WTC11 (cell line): ENCODE measurements at regions not wholly inside any gene's neighbourhood (a gene's known extent, or its start where the extent isn't known, plus 50 kb on each side); places are given as distances from the start of the nearest gene placed in this dataset.

Experiments
- ATAC-seq: fragments of 200-7000 bp; cut with Tn5 transposase; 2 replicates; pipeline ENCODE4 v1.10.0; 2021; ENCODE audit warnings: mild to moderate bottlenecking, moderate library complexity
- CTCF ChIA-PET: fragments of 300-600 bp; sonication (Branson Sonifier 250); formaldehyde crosslinking; loops from one replicate; lab custom pipeline; 2021; ENCODE audit warnings: antibody characterized with exemption; lab: Charles Lee
- POLR2A ChIA-PET: fragments of 350-600 bp; sonication (Branson Sonifier 250); formaldehyde crosslinking; loops from one replicate; lab custom pipeline; 2021; ENCODE audit warnings: antibody characterized with exemption; lab: Charles Lee
- DNase-seq: peaks from one replicate; pipeline ENCODE4 v3.0.0; 2021; ENCODE audit warnings: low spot score
- H3K27ac Mint-ChIP-seq: 2 replicates; pipeline ENCODE4 v1.8.0; 2021; ENCODE audit warnings: mixed read lengths
- H3K27me3 Mint-ChIP-seq: 2 replicates; pipeline ENCODE4 v1.8.0; 2021; ENCODE audit warnings: low read depth, mild to moderate bottlenecking, moderate library complexity, mixed read lengths
- H3K36me3 Mint-ChIP-seq: 2 replicates; pipeline ENCODE4 v1.8.0; 2021; ENCODE audit warnings: mixed read lengths
- H3K4me1 Mint-ChIP-seq: 2 replicates; pipeline ENCODE4 v1.8.0; 2022; ENCODE audit warnings: mixed read lengths
- H3K4me3 Mint-ChIP-seq: 2 replicates; pipeline ENCODE4 v1.8.0; 2021; ENCODE audit warnings: mild to moderate bottlenecking, moderate library complexity, mixed read lengths
- H3K9me3 Mint-ChIP-seq: 2 replicates; pipeline ENCODE4 v1.8.0; 2021; ENCODE audit warnings: mixed read lengths
- ATF1 ChIP-seq: sonication (generic); formaldehyde crosslinking; IDR thresholded peaks from 2 replicates; pipeline ENCODE4 v1.8.1; 2023; ENCODE audit warnings: mild to moderate bottlenecking, moderate library complexity, missing genetic modification reagents
- ETV6 ChIP-seq: sonication (generic); formaldehyde crosslinking; IDR thresholded peaks from 2 replicates; pipeline ENCODE4 v1.8.1; 2022; ENCODE audit warnings: mild to moderate bottlenecking, missing genetic modification reagents
- FOXJ3 ChIP-seq: sonication (generic); formaldehyde crosslinking; IDR thresholded peaks from 2 replicates; pipeline ENCODE4 v1.9.0; 2021; ENCODE audit warnings: missing genetic modification reagents, mild to moderate bottlenecking, borderline replicate concordance
- GTF2I ChIP-seq: fragments of 250-450 bp; sonication (Bioruptor Pico); conservative IDR thresholded peaks from 2 replicates; pipeline ENCODE4 v1.4.0; 2021; ENCODE audit warnings: mild to moderate bottlenecking
- KAT7 ChIP-seq: sonication (generic); formaldehyde crosslinking; IDR thresholded peaks from 2 replicates; pipeline ENCODE4 v1.8.1; 2023; ENCODE audit warnings: missing genetic modification reagents, mild to moderate bottlenecking, borderline replicate concordance
- NFATC4 ChIP-seq: fragments of 250-450 bp; sonication (Bioruptor Pico); IDR thresholded peaks from 2 replicates; pipeline ENCODE4 v1.9.0; 2021; ENCODE audit warnings: mild to moderate bottlenecking
- NFE2L1 ChIP-seq: sonication (generic); formaldehyde crosslinking; IDR thresholded peaks from 2 replicates; pipeline ENCODE4 v1.8.1; 2023; ENCODE audit warnings: missing genetic modification reagents
- NFYB ChIP-seq: sonication (generic); formaldehyde crosslinking; conservative IDR thresholded peaks from 2 replicates; pipeline ENCODE4 v1.8.0; 2022; ENCODE audit warnings: low read depth, missing genetic modification reagents
- OVOL2 ChIP-seq: fragments of 250-450 bp; sonication (Bioruptor Pico); IDR thresholded peaks from 2 replicates; pipeline ENCODE4 v1.9.0; 2021; ENCODE audit warnings: mild to moderate bottlenecking, borderline replicate concordance
- PRRX2 ChIP-seq: fragments of 250-450 bp; sonication (Bioruptor Pico); IDR thresholded peaks from 2 replicates; pipeline ENCODE4 v1.8.0; 2021; ENCODE audit warnings: mild to moderate bottlenecking
- SMAD4 ChIP-seq: sonication (generic); formaldehyde crosslinking; IDR thresholded peaks from 2 replicates; pipeline ENCODE4 v1.8.0; 2022; ENCODE audit warnings: mild to moderate bottlenecking, missing genetic modification reagents
- ZNF121 ChIP-seq: sonication (generic); formaldehyde crosslinking; IDR thresholded peaks from 2 replicates; pipeline ENCODE4 v1.8.0; 2023; ENCODE audit warnings: missing genetic modification reagents
- ZNF671 ChIP-seq: fragments of 250-450 bp; sonication (Bioruptor Pico); IDR thresholded peaks from 2 replicates; pipeline ENCODE4 v1.8.0; 2021; ENCODE audit warnings: mild to moderate bottlenecking
- TF ChIP-seq, protein P1 (sequence below): sonication (generic); formaldehyde crosslinking; IDR thresholded peaks from 2 replicates; pipeline ENCODE4 v1.8.1; 2023; ENCODE audit warnings: mild to moderate bottlenecking, missing genetic modification reagents, moderate library complexity
- TF ChIP-seq, protein P2 (sequence below): sonication (generic); formaldehyde crosslinking; IDR thresholded peaks from 2 replicates; pipeline ENCODE4 v1.8.0; 2022; ENCODE audit warnings: mild to moderate bottlenecking, missing genetic modification reagents
- TF ChIP-seq, protein P3 (sequence below): sonication (generic); formaldehyde crosslinking; IDR thresholded peaks from 2 replicates; pipeline ENCODE4 v1.8.1; 2023; ENCODE audit warnings: mild to moderate bottlenecking, missing genetic modification reagents
- TF ChIP-seq, protein P4 (sequence below): sonication (generic); formaldehyde crosslinking; IDR thresholded peaks from 2 replicates; pipeline ENCODE4 v1.8.1; 2023; ENCODE audit warnings: mild to moderate bottlenecking, missing genetic modification reagents, moderate library complexity
- TF ChIP-seq, protein P5 (sequence below): fragments of 250-450 bp; sonication (Bioruptor Pico); IDR thresholded peaks from 2 replicates; pipeline ENCODE4 v1.9.0; 2021; ENCODE audit warnings: moderate library complexity, mild to moderate bottlenecking, inconsistent platforms, borderline replicate concordance
- TF ChIP-seq, protein P6 (sequence below): sonication (generic); formaldehyde crosslinking; IDR thresholded peaks from 2 replicates; pipeline ENCODE4 v1.8.0; 2023; ENCODE audit warnings: mild to moderate bottlenecking, missing genetic modification reagents
- TF ChIP-seq, protein P7 (sequence below): sonication (generic); formaldehyde crosslinking; IDR thresholded peaks from 2 replicates; pipeline ENCODE4 v1.8.1; 2023; ENCODE audit warnings: mild to moderate bottlenecking, missing genetic modification reagents, borderline replicate concordance

DNA sequence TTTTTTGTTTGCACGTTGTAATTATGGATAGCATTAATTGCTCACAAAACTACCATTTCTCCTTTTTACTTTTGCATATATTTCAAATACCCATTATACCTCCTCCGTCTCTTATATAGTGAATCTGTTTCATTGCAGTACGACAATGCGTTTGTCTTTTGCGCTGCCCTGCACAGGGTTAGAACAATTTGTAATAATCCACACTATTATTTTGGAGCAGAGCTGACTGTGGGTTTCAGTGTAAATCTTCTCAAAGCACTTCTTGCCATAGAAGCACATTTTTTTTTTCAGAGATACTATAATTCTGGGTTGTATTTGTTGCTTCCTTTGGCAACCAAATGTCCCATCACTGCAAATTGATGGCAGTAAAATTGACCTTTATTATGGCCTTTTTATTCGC lies 451.8 kb upstream of the STXBP6 start:
- DNase-seq (no peak), ATAC-seq (no peak)
- Mint-ChIP-seq H3K36me3 (no peaks in the 10 kb centered on the region), H3K4me1 (peaks cover 4% of the 10 kb centered on the region; the same call in 1 of the 2 replicates), H3K27ac (no peak overlapping the region), H3K9me3 (no peaks in the 10 kb centered on the region), H3K27me3 (no peaks in the 10 kb centered on the region), H3K4me3 (no peak overlapping the region)
- TF ChIP-seq NFYB (CRISPR knock-in tag) = no peak
- no peak for TF ChIP-seq FOXJ3 (CRISPR knock-in tag)
- TF ChIP-seq ZNF121 (CRISPR knock-in tag) = no peak
- no peak for TF ChIP-seq ATF1 (CRISPR knock-in tag)
- TF ChIP-seq NFATC4 (CRISPR knock-in tag) = no peak
- no peak for TF ChIP-seq ZNF671
- TF ChIP-seq, protein P1, sequence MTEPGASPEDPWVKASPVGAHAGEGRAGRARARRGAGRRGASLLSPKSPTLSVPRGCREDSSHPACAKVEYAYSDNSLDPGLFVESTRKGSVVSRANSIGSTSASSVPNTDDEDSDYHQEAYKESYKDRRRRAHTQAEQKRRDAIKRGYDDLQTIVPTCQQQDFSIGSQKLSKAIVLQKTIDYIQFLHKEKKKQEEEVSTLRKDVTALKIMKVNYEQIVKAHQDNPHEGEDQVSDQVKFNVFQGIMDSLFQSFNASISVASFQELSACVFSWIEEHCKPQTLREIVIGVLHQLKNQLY (CRISPR knock-in tag) = no peak
- TF ChIP-seq OVOL2 (CRISPR knock-in tag) = no peak
- no peak for TF ChIP-seq ETV6 (CRISPR knock-in tag)
- CTCF ChIA-PET = no interaction called here
- POLR2A ChIA-PET = no interaction called here

DNA sequence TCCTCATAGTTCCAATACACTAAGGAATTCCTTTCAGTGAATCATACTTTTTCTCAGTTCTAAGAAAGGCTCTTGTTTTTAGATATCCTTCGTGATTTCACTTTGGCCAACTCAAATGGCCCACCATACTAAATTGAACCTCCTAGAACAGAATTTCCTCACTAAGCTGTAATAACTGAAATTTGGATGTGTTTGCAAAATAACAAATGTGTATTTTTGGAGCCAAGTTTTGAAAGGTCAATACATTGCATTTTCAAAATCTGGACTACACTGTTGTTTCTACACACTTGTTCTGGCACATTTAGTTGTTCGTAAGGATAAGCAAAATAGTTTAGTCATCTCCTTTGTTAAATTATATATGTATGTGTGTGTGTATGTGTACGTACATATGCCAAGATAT lies 439.0 kb upstream of the STXBP6 start:
- DNase-seq (no peak), ATAC-seq (no peak)
- CTCF ChIA-PET = no interaction called here
- Mint-ChIP-seq H3K4me3 (no peak overlapping the region), H3K36me3 (no peaks in the 10 kb centered on the region), H3K4me1 (no peaks in the 10 kb centered on the region), H3K27me3 (no peaks in the 10 kb centered on the region), H3K9me3 (no peaks in the 10 kb centered on the region), H3K27ac (no peak overlapping the region)
- TF ChIP-seq, protein P2, sequence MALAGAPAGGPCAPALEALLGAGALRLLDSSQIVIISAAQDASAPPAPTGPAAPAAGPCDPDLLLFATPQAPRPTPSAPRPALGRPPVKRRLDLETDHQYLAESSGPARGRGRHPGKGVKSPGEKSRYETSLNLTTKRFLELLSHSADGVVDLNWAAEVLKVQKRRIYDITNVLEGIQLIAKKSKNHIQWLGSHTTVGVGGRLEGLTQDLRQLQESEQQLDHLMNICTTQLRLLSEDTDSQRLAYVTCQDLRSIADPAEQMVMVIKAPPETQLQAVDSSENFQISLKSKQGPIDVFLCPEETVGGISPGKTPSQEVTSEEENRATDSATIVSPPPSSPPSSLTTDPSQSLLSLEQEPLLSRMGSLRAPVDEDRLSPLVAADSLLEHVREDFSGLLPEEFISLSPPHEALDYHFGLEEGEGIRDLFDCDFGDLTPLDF (CRISPR knock-in tag) = no peak
- TF ChIP-seq, protein P3, sequence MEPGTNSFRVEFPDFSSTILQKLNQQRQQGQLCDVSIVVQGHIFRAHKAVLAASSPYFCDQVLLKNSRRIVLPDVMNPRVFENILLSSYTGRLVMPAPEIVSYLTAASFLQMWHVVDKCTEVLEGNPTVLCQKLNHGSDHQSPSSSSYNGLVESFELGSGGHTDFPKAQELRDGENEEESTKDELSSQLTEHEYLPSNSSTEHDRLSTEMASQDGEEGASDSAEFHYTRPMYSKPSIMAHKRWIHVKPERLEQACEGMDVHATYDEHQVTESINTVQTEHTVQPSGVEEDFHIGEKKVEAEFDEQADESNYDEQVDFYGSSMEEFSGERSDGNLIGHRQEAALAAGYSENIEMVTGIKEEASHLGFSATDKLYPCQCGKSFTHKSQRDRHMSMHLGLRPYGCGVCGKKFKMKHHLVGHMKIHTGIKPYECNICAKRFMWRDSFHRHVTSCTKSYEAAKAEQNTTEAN (CRISPR knock-in tag) = no peak
- no peak for TF ChIP-seq NFE2L1 (CRISPR knock-in tag)
- TF ChIP-seq, protein P4, sequence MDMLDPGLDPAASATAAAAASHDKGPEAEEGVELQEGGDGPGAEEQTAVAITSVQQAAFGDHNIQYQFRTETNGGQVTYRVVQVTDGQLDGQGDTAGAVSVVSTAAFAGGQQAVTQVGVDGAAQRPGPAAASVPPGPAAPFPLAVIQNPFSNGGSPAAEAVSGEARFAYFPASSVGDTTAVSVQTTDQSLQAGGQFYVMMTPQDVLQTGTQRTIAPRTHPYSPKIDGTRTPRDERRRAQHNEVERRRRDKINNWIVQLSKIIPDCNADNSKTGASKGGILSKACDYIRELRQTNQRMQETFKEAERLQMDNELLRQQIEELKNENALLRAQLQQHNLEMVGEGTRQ (CRISPR knock-in tag) = no peak
- POLR2A ChIA-PET = no interaction called here

DNA sequence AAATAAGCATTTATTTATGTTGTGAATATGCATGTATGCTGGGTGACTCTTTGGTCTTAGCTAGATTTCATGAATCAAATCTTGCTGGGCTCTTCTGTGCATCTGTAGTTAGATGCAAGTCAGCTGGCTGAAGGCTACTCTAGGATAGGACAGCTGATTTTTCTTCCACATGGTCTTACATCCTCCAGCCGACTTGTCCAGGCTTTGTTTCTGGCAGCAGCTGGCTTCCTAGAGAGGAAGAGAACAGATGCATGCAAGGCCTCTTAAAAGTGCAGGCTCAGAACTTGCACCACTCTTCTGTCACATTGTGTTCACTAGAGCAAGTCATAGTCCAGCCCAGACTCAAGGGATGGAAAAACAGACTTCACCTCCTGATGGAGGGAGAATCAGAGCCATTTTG lies 435.4 kb upstream of the STXBP6 start:
- ATAC-seq (no peak), DNase-seq (no peak)
- Mint-ChIP-seq H3K36me3 (no peaks in the 10 kb centered on the region), H3K4me1 (peaks cover 9% of the 10 kb centered on the region), H3K27me3 (no peaks in the 10 kb centered on the region), H3K4me3 (no peak overlapping the region), H3K9me3 (no peaks in the 10 kb centered on the region), H3K27ac (no peak overlapping the region)
- ChIA-PET CTCF (interaction anchor here (2.4 kb wide), 1 partner anchor 52 kb away, joined by 8 read pairs; no protein-coding TSS in a partner anchor), POLR2A (no interaction called here)
- TF ChIP-seq, protein P3 (CRISPR knock-in tag) = no peak
- TF ChIP-seq, protein P5, sequence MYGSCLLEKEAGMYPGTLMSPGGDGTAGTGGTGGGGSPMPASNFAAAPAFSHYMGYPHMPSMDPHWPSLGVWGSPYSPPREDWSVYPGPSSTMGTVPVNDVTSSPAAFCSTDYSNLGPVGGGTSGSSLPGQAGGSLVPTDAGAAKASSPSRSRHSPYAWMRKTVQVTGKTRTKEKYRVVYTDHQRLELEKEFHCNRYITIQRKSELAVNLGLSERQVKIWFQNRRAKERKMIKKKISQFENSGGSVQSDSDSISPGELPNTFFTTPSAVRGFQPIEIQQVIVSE (CRISPR knock-in tag) = no peak
- TF ChIP-seq FOXJ3 (CRISPR knock-in tag) = no peak
- TF ChIP-seq, protein P6, sequence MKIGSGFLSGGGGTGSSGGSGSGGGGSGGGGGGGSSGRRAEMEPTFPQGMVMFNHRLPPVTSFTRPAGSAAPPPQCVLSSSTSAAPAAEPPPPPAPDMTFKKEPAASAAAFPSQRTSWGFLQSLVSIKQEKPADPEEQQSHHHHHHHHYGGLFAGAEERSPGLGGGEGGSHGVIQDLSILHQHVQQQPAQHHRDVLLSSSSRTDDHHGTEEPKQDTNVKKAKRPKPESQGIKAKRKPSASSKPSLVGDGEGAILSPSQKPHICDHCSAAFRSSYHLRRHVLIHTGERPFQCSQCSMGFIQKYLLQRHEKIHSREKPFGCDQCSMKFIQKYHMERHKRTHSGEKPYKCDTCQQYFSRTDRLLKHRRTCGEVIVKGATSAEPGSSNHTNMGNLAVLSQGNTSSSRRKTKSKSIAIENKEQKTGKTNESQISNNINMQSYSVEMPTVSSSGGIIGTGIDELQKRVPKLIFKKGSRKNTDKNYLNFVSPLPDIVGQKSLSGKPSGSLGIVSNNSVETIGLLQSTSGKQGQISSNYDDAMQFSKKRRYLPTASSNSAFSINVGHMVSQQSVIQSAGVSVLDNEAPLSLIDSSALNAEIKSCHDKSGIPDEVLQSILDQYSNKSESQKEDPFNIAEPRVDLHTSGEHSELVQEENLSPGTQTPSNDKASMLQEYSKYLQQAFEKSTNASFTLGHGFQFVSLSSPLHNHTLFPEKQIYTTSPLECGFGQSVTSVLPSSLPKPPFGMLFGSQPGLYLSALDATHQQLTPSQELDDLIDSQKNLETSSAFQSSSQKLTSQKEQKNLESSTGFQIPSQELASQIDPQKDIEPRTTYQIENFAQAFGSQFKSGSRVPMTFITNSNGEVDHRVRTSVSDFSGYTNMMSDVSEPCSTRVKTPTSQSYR (CRISPR knock-in tag) = no peak
- TF ChIP-seq, protein P7, sequence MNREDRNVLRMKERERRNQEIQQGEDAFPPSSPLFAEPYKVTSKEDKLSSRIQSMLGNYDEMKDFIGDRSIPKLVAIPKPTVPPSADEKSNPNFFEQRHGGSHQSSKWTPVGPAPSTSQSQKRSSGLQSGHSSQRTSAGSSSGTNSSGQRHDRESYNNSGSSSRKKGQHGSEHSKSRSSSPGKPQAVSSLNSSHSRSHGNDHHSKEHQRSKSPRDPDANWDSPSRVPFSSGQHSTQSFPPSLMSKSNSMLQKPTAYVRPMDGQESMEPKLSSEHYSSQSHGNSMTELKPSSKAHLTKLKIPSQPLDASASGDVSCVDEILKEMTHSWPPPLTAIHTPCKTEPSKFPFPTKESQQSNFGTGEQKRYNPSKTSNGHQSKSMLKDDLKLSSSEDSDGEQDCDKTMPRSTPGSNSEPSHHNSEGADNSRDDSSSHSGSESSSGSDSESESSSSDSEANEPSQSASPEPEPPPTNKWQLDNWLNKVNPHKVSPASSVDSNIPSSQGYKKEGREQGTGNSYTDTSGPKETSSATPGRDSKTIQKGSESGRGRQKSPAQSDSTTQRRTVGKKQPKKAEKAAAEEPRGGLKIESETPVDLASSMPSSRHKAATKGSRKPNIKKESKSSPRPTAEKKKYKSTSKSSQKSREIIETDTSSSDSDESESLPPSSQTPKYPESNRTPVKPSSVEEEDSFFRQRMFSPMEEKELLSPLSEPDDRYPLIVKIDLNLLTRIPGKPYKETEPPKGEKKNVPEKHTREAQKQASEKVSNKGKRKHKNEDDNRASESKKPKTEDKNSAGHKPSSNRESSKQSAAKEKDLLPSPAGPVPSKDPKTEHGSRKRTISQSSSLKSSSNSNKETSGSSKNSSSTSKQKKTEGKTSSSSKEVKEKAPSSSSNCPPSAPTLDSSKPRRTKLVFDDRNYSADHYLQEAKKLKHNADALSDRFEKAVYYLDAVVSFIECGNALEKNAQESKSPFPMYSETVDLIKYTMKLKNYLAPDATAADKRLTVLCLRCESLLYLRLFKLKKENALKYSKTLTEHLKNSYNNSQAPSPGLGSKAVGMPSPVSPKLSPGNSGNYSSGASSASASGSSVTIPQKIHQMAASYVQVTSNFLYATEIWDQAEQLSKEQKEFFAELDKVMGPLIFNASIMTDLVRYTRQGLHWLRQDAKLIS = no peak
- no peak for TF ChIP-seq GTF2I (CRISPR knock-in tag)
- TF ChIP-seq PRRX2 (CRISPR knock-in tag) = no peak
- TF ChIP-seq SMAD4 = no peak
- TF ChIP-seq OVOL2 (CRISPR knock-in tag) = no peak
- no peak for TF ChIP-seq KAT7 (CRISPR knock-in tag)
